ENCODE measurements at regions not wholly inside any gene's neighbourhood (a gene's known extent, or its start where the extent isn't known, plus 50 kb on each side); places are given as distances from the start of the nearest gene placed in this dataset.

DNA sequence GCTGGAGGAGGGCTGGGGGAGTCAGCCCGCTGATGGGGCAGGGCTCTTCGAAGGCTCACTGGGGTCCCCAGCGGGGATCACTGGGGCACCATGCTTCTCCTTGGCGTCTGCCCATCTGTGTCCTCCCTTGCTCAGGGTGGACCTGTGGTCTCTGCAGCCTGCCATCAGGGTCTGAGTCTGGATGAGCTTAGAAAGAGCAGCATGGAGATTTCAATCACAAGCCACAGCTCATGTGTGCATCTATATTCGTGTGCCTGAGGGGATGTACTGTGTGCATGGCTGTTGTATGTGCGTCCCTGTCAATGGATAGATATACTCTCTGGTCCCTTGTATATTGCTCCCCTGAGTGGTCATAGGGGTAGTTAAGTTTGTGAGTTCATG is 126.6 kb upstream of the SDK2 start:
- TF ChIP-seq, protein P1, sequence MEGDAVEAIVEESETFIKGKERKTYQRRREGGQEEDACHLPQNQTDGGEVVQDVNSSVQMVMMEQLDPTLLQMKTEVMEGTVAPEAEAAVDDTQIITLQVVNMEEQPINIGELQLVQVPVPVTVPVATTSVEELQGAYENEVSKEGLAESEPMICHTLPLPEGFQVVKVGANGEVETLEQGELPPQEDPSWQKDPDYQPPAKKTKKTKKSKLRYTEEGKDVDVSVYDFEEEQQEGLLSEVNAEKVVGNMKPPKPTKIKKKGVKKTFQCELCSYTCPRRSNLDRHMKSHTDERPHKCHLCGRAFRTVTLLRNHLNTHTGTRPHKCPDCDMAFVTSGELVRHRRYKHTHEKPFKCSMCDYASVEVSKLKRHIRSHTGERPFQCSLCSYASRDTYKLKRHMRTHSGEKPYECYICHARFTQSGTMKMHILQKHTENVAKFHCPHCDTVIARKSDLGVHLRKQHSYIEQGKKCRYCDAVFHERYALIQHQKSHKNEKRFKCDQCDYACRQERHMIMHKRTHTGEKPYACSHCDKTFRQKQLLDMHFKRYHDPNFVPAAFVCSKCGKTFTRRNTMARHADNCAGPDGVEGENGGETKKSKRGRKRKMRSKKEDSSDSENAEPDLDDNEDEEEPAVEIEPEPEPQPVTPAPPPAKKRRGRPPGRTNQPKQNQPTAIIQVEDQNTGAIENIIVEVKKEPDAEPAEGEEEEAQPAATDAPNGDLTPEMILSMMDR (IDR thresholded peaks at IDR 0.05) = no peak
- TF ChIP-seq POLR2A (IDR thresholded peaks at IDR 0.05) = no peak

All from tibial nerve (tissue), 3 donors.